IMR-90 (cell line): ENCODE measurements at regions not wholly inside any gene's neighbourhood (a gene's known extent, or its start where the extent isn't known, plus 50 kb on each side); places are given as distances from the start of the nearest gene placed in this dataset.
A peak's percentile ranks its signal among the peaks of the same experiment; 100 is the strongest.

Experiments used
- MAFK ChIP-seq: IDR thresholded peaks from 2 replicates; pipeline ENCODE4 v1.6.1; 2012; ENCODE audit warnings: low read depth, low read length, improper control_type of control experiment
- MXI1 ChIP-seq: IDR thresholded peaks from 2 replicates; pipeline ENCODE4 v1.6.1; 2012; ENCODE audit warnings: low read depth, mild to moderate bottlenecking, low read length, moderate library complexity, borderline replicate concordance
- POLR2A ChIP-seq: IDR thresholded peaks from 2 replicates; pipeline ENCODE4 v1.6.1; 2012; ENCODE audit warnings: mild to moderate bottlenecking, low read depth, low read length
- RFX5 ChIP-seq: IDR thresholded peaks from 2 replicates; pipeline ENCODE4 v1.8.0; 2012; ENCODE audit warnings: low read depth, mild to moderate bottlenecking, low read length, moderate library complexity
- SMC3 ChIP-seq: fragments of 150-350 bp; IDR thresholded peaks from 2 replicates; pipeline ENCODE4 v1.6.1; 2016; ENCODE audit warnings: low read depth, mild to moderate bottlenecking, antibody characterized with exemption, low read length, moderate library complexity
- TF ChIP-seq, protein P1 (sequence below): conservative IDR thresholded peaks from 2 replicates; pipeline ENCODE4 v1.5.1; 2012; ENCODE audit warnings: mild to moderate bottlenecking, low read depth, low read length, improper control_type of control experiment

DNA sequence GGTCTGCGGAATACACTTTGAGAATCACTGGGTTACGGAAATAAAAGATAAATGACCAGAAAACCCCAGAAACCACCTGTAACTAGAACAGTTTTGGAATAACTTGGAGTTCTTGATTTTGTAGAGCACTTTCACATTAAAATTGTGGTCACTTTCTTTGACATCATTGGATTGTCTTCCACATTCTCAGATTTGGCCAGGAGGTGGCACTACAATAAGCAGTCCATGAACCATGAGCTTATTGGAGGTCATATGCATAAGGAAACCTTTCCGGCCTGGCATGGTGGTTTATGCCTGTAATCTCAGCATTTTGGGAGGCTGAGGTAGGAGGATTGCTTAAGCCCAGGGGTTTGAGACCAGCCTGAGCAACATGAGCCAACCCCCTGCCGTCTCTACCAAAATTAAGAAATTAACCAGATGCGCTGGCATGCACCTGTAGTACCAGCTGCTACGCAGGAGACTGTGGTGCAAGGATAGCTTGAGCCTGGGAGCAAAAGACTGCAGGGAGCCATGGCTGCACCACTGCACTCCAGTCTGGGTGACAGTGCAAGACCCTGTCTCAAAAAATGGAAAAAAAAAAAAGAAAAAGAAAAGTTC, 107.7 kb upstream of the CAND1 start:
- TF ChIP-seq RFX5 (no peak), POLR2A (no peak), MXI1 (no peak), SMC3 (peak; percentile 35; the same call in 1 of the 2 replicates), MAFK (no peak)
- TF ChIP-seq, protein P1, sequence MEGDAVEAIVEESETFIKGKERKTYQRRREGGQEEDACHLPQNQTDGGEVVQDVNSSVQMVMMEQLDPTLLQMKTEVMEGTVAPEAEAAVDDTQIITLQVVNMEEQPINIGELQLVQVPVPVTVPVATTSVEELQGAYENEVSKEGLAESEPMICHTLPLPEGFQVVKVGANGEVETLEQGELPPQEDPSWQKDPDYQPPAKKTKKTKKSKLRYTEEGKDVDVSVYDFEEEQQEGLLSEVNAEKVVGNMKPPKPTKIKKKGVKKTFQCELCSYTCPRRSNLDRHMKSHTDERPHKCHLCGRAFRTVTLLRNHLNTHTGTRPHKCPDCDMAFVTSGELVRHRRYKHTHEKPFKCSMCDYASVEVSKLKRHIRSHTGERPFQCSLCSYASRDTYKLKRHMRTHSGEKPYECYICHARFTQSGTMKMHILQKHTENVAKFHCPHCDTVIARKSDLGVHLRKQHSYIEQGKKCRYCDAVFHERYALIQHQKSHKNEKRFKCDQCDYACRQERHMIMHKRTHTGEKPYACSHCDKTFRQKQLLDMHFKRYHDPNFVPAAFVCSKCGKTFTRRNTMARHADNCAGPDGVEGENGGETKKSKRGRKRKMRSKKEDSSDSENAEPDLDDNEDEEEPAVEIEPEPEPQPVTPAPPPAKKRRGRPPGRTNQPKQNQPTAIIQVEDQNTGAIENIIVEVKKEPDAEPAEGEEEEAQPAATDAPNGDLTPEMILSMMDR = peak; percentile 52
